Fibroblast of the aortic adventitia (primary cell): ENCODE measurements at regions not wholly inside any gene's neighbourhood (a gene's known extent, or its start where the extent isn't known, plus 50 kb on each side); places are given as distances from the start of the nearest gene placed in this dataset.

Experiments used
- DNase-seq: peaks from one replicate; pipeline ENCODE4 v3.0.0-alpha.2; 2010; ENCODE audit warnings: low read depth
- H3K4me3 ChIP-seq: 2 replicates; pipeline ENCODE4 v1.5.1; 2011; ENCODE audit warnings: low read depth, mild to moderate bottlenecking, control low read depth, low read length, moderate library complexity
- TF ChIP-seq, protein P1 (sequence below): IDR thresholded peaks from 2 replicates; pipeline ENCODE4 v1.5.1; 2011; ENCODE audit warnings: mild to moderate bottlenecking, low read length, control low read depth, inconsistent platforms; ENCODE audit not compliant: insufficient read depth

DNA sequence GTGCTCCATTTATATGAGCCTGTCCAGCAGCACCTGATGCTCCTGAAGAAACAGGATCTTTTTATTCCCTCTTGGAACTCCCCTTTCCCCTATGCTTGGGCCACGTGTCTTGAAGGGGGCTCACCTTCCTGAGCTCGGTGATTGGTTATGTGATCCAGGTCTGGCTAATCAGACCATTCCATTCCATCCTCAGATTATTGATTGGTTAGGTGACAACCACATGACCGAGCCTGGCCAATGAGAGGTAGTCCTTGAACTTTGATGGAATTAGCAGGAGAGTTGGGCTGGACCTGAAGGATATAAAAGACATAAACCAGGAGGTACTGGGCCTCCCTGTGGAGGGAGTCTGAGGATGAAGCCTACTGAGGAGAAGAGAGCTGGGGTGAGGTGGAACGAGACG, 216.6 kb upstream of the LHX5 start:
- DNase-seq, result no peak
- TF ChIP-seq, protein P1, sequence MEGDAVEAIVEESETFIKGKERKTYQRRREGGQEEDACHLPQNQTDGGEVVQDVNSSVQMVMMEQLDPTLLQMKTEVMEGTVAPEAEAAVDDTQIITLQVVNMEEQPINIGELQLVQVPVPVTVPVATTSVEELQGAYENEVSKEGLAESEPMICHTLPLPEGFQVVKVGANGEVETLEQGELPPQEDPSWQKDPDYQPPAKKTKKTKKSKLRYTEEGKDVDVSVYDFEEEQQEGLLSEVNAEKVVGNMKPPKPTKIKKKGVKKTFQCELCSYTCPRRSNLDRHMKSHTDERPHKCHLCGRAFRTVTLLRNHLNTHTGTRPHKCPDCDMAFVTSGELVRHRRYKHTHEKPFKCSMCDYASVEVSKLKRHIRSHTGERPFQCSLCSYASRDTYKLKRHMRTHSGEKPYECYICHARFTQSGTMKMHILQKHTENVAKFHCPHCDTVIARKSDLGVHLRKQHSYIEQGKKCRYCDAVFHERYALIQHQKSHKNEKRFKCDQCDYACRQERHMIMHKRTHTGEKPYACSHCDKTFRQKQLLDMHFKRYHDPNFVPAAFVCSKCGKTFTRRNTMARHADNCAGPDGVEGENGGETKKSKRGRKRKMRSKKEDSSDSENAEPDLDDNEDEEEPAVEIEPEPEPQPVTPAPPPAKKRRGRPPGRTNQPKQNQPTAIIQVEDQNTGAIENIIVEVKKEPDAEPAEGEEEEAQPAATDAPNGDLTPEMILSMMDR, result no peak
- no peak overlapping the region for H3K4me3 ChIP-seq

DNA sequence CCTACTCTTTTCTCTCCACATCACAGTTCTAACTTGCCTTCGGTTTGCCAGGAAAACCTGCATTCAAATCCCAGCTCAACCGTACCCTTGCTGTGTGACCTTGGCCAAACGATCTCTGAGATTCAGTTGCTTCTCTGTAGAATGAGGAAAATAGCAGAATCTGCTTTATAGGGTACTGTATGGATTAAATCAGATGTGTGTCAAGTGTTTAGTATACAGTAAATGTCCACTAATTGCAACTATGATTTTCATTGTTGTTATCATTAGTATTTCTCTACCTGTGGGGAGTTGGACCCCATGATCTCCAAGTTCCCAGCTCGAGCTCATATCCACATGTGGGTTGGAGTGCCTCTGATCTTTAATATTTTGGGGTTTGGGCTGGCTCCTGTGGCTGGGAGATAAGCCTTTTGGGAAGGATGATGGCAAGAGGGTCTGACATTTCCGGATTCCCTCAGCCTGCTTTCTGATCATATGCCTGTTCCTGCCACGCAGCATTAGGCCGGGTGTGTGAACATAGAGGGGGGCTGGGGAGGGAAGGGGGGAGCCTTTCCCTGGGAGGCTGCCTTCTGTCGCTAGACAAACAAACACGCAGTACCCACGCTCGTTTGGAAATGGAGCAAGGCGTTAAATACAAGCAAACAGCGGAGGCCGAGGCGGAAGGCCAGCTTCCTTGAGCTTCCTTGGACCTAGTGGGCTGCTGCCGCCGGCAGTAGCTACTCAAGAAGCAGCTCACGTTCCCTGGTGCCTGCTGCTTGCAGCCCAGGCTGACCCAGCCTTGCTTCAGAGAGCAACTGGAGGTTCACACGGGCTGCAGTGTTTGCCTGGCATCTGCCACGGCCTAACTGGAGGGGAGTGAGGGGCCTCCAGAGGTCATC, 213.5 kb upstream of the LHX5 start:
- TF ChIP-seq, protein P1, result no peak
- no peak overlapping the region for H3K4me3 ChIP-seq
- DNase-seq, result no peak

DNA sequence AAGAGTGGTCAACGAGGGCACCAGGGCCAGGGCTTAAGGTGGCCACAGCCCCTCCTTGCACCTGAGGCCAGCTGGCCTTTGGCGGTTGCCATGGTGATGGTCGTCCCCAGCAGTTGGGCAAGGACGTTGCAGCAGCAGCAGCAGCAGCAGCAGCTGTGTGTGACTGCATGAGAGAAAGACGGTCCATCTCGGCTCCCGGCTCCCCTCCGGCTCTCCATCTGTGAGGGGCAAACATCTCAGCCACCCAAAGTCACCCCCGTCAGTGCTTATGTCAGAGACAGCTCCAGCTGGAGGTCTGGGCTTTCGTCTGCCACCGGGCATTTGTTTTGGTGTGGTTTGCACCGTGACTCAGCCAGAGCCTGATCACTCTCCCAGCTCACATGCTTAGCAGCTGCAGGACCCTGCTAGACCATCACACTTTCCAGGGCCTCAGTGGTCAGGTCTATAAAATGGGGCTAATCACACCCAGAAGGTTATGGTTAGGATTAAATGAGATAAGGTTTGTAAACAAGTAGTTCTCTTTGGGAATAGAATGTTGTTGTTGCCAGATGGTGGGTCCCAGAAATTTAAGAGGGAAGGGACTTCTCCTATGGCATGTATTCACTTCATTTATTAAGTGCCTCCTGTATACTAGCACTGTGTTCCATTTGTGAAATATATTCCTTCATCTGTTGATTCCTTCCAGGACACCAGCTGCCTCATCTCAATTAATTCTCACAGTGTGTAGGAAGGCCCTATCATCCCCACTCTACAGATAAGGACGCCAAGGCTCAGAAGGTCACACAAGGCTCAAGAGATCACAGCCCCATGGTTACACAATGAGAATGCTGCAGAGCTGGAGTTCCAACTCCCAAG, 212.6 kb upstream of the LHX5 start:
- H3K4me3 ChIP-seq, result no peak overlapping the region
- DNase-seq, result no peak
- TF ChIP-seq, protein P1, result no peak

GRCh38 chr12:113683574-113683973, 211.9 kb upstream of the LHX5 start:
- TF ChIP-seq, protein P1, result no peak
- DNase-seq, result no peak
- no peak overlapping the region for H3K4me3 ChIP-seq

DNA sequence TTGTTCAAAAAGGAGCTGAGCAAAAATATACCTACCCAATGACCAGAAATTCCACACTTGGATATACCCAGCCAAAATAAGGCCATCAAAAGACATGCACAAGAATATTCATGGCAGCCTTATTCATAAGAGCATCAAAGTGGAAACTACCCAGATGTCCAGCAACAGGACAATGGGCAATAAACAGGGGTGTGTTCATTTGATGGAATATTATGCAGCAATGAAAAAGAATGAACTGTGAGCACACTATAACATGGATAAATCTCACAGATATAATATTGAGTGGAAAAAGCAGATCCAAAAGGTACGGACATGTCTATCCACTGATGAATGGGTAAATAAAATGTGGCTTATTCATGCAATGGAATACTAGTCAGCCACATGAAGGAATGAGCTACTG, 209.2 kb upstream of the LHX5 start:
- no peak for DNase-seq
- TF ChIP-seq, protein P1, result no peak
- H3K4me3 ChIP-seq, result no peak overlapping the region

DNA sequence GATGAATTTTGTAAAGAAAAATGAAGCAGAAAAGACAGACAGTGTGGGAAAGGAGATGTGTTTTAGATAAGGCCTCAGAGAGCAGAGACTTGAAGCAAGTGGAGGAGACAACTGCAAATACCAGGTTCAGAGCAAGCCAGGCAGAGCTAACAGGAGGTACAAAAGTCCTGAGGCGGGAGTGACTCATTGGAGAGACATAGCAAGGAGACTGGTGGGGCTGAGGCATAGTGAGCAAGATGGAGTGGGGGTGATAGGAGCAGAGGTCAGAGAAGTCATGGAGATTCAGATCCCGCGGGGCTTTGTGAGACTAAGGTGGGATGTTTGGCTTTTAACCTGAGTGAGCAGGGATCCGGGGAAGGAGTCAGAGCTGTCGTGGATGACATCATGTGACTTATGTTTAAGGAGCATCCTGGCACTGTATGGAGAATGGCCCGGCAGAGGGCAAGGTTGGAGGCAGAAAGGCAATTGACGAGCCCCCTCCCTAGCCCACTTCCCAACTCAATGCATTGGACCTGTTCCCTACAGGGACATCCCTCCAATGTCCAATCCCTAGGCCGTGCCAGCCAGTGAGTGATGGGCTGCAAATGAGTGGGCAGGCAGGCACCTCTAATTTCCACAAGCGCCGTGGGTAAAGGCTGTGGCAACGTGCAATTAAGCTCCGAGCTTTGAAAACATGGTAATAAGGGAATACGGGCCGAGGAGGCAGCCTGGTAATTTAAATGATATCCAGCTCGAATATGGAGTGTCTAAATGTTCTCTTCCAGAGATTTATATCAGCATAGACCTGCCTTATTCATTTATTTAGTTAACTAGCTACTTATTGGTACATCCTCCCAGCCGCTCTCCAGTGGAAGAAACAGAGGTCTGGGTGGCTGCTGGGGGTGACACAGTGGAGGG, 206.8 kb upstream of the LHX5 start:
- TF ChIP-seq, protein P1, result no peak
- no peak overlapping the region for H3K4me3 ChIP-seq
- no peak for DNase-seq
